ENCODE measurements at regions not wholly inside any gene's neighbourhood (a gene's known extent, or its start where the extent isn't known, plus 50 kb on each side); places are given as distances from the start of the nearest gene placed in this dataset.
A peak's percentile ranks its signal among the peaks of the same experiment; 100 is the strongest.

GRCh38 chr2:144333143-144333555 lies 186.8 kb downstream of the ZEB2 start:
- no peak for DNase-seq (ENCODE audit: low read depth, low spot score)

- DNase-seq (ENCODE audit: low read depth, low spot score): no peak
These were observed 187.4 kb downstream of the ZEB2 start for GRCh38 chr2:144332356-144333142.

GRCh38 chr2:144331674-144332355 lies 188.1 kb downstream of the ZEB2 start:
- DNase-seq (ENCODE audit: low read depth, low spot score): no peak

- no peak for DNase-seq (ENCODE audit: low read depth, low spot score)
These were observed 188.8 kb downstream of the ZEB2 start for GRCh38 chr2:144330951-144331673.

- DNase-seq (ENCODE audit: low read depth, low spot score): no peak
These were observed 190.4 kb downstream of the ZEB2 start for GRCh38 chr2:144329472-144329871.

- DNase-seq (ENCODE audit: low read depth, low spot score): no peak
These were observed 191.0 kb downstream of the ZEB2 start for GRCh38 chr2:144328938-144329337.

- no peak for DNase-seq (ENCODE audit: low read depth, low spot score)
These were observed 193.1 kb downstream of the ZEB2 start for GRCh38 chr2:144326825-144327224.

- no peak for DNase-seq (ENCODE audit: low read depth, low spot score)
These were observed 194.8 kb downstream of the ZEB2 start for GRCh38 chr2:144325086-144325485.

GRCh38 chr2:144324446-144325045 lies 195.4 kb downstream of the ZEB2 start:
- no peak for DNase-seq (ENCODE audit: low read depth, low spot score)

GRCh38 chr2:144323946-144324345 lies 196.0 kb downstream of the ZEB2 start:
- DNase-seq (ENCODE audit: low read depth, low spot score): no peak

GRCh38 chr2:144322379-144322778 lies 197.5 kb downstream of the ZEB2 start:
- no peak for DNase-seq (ENCODE audit: low read depth, low spot score)

GRCh38 chr2:144320491-144320890 lies 199.4 kb downstream of the ZEB2 start:
- DNase-seq (ENCODE audit: low read depth, low spot score): peak; percentile 32

- DNase-seq (ENCODE audit: low read depth, low spot score): no peak
These were observed 202.7 kb downstream of the ZEB2 start for GRCh38 chr2:144317071-144317738.

- no peak for DNase-seq (ENCODE audit: low read depth, low spot score)
These were observed 208.9 kb downstream of the ZEB2 start for GRCh38 chr2:144310889-144311608.

- no peak for DNase-seq (ENCODE audit: low read depth, low spot score)
These were observed 209.4 kb downstream of the ZEB2 start for GRCh38 chr2:144310484-144310883.

- DNase-seq (ENCODE audit: low read depth, low spot score): no peak
These were observed 212.2 kb downstream of the ZEB2 start for GRCh38 chr2:144307711-144308110.

- no peak for DNase-seq (ENCODE audit: low read depth, low spot score)
These were observed 215.7 kb downstream of the ZEB2 start for GRCh38 chr2:144304202-144304601.

GRCh38 chr2:144300632-144301031 lies 219.3 kb downstream of the ZEB2 start:
- DNase-seq (ENCODE audit: low read depth, low spot score): no peak

GRCh38 chr2:144290276-144290675 lies 229.6 kb downstream of the ZEB2 start:
- no peak for DNase-seq (ENCODE audit: low read depth, low spot score)

- DNase-seq (ENCODE audit: low read depth, low spot score): no peak
These were observed 231.5 kb downstream of the ZEB2 start for GRCh38 chr2:144288438-144288837.

GRCh38 chr2:144285324-144285723 lies 234.6 kb downstream of the ZEB2 start:
- no peak for DNase-seq (ENCODE audit: low read depth, low spot score)

Data from pulmonary artery endothelial cell (primary cell).